GM21526 (cell line): ENCODE measurements at regions not wholly inside any gene's neighbourhood (a gene's known extent, or its start where the extent isn't known, plus 50 kb on each side); places are given as distances from the start of the nearest gene placed in this dataset.
"Not testable (repeated sequence)": the region's sequence is repeated elsewhere in the genome, so short reads cannot be mapped to it uniquely, and the experiment has no call there.

Source experiments
- ATAC-seq: cut with Tn5 transposase; IDR thresholded peaks from one replicate; pipeline ENCODE4 v1.9.1; 2021; ENCODE audit warnings: moderate library complexity; ENCODE audit not compliant: unreplicated experiment, low FRiP score

DNA sequence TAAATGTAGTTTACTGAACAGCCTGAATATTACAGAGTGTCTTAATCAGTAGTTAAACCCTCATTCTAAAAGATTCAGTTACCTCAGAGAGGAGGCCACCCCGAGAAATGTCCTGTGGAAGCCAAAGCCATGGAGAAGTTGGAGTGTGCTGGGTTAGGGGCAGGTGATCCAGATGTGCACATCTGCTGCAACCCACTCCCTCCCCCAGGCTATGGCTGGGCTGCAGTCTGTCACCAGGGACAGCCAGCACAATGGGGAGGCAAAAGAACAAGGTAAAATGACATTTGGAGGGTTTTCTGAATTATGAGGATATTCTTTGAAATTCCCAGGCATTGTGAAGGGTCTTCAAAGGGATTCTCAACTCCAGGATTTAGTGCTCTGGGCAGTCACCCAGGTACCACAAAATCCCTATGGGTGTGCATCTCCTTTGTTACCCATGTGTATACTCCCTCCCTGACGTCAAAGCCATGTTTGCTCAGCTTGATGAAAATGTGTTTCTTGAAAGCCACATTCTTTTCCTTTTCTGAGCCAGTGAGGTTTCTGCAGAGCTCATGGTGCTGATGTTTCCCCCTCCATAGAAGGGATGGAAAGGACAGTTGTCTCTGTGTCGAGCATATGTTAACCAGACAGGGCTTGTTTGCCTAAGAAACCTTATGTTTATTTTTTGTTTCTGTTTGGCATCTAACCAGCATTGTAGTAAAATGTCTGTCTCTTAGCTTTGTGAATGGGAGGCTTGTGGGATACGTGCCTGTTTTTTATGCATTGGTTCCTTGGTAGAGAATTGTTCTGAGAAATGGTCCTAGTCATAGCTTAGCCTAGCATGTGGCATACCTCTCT is 212.3 kb upstream of the TBX18 start:
- ATAC-seq, result no peak

DNA sequence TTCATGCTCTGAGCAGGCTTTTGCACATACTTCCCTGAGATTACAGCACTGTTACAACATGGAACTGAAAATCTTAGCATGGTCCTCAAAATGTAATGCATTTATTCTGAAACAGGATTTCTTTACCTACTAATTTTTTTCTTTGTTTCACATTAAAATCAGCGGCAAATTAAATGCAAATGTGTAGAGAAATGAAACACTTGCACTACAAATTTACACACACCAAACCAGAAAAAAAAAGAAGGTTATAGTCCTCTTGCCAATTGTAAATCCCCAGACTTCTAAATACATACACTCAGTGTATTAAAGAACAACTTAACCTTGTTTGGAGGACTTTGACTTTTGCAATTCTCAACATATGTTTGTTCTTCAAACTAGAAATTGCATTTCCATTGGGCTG is 210.9 kb upstream of the TBX18 start:
- no peak for ATAC-seq

DNA sequence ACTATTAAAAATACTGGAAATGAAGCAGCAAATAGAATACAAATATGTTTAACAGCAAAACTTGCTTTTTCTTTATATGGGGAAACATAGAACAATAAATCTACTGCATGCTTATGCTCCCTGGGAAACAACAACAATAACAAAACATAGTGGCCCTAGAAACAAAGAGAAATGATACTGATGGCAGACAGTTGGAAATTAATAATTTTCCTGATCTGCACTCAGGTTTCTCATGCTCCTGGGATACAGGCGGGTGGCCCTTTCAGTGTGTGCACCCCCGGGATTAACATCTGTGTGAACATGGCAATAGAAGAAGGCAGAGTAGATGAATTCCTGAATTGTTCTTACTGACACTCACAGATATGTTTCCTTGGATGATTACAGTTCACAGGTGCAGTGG is 209.2 kb upstream of the TBX18 start:
- ATAC-seq, result no peak

DNA sequence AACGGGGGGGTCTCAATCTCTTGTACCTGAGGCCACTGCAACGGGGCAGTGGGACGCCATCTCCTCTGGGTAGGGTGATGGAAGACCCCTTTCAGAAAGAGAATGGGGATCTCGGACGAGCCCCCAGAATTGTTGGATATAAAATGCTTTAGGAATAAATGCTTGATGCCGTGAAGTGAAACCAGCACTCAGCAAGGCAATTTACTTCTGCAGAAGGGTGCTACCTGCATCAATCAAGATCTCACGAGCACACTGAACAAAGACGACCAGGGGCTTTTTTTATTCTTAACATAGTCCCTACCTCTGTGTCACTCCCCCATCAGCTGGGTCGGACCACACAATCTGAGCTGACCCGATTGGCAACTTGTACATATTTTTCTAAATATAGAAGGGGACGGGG is 203.6 kb upstream of the TBX18 start:
- no peak for ATAC-seq

DNA sequence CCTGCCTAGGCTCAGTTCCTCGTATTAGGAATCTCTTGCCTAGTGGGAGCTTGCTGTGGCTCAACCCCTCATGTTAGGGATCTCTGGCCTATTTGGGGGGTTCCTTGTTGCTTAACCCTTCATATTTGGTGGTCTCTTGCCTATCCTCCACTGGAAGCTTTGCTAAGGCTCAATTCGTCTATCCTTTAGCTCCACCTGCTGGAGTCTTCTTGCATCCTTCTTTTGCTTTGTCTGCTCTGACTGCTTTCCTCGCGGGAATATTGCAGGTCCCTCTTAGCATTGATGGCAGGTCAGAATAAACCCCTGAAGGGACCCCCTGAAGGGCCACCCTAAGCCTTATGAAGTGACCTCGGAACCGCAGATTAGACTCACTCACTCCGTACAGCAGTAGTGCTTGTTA is 203.0 kb upstream of the TBX18 start:
- no peak for ATAC-seq

- no peak for ATAC-seq
These were observed 188.8 kb upstream of the TBX18 start for GRCh38 chr6:84953111-84953755.

DNA sequence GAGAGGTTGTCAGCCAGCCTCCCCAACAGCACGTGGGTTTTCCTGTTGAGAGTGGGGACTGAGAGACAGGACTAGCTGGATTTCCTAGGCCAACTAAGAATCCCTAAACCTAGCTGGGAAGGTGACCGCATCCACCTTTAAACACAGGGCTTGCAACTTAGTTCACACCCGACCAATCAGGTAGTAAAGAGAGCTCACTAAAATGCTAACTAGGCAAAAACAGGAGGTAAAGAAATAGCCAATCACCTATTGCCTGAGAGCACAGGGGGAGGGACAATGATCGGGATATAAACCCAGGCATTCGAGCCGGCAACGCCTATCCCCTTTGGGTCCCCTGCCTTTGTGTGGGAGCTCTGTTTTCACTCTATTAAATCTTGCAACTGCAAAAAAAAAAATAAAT is 180.5 kb upstream of the TBX18 start:
- not testable (repeated sequence) for ATAC-seq

DNA sequence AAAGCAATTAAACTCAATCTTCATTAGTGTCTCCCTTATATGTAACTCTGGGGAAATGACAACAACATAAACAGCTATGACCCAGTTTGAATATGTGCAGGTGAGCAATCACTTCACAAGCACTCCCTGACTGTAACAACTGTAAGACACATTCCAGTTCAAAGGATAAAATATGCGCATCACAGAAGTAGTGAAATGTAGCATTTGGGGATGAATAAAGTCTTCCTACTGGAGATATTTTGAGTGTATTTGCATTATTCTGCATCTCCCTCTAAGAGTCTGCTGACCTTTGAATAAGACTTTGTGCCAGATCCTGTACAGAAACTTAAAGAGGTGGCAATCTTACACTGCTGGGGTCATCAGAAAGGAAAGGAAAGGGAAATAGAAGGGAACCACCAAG is 179.5 kb upstream of the TBX18 start:
- no peak for ATAC-seq

DNA sequence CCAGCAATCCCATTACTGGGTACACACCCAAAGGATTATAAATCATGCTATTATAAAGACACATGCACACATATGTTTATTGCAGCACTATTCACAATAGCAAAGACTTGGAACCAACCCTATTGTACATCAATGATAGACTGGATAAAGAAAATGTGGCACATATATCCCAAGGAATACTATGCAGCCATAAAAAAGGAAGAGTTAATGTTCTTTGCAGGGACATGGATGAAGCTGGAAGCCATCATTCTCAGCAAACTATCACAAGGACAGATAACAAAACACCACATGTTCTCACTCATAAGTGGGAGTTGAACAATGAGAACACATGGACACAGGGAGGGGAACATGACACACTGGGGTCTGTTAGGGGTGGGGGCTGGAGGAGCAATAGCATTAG is 177.2 kb upstream of the TBX18 start:
- ATAC-seq, result not testable (repeated sequence)

- no peak for ATAC-seq
These were observed 164.8 kb upstream of the TBX18 start for GRCh38 chr6:84929212-84929611.

DNA sequence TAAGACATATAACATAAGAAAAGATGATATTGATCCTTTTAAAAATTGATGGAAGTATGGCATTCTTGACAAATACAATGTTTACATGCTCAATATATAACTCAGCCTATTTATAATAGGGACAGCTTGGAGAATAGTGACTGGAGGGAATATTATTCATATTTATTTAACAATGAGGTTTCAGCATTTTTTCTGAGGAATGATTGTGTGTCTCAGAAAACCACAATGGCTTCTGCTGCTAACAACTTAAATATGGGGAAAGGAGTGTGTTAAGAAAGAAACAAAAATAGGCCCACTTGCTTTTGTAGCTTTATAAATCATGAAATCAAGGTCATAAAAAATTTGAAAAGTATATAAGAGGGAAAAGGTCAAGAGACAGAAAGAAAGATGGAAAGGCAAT is 163.2 kb upstream of the TBX18 start:
- no peak for ATAC-seq

GRCh38 chr6:84926189-84927155 is 162.1 kb upstream of the TBX18 start:
- no peak for ATAC-seq

DNA sequence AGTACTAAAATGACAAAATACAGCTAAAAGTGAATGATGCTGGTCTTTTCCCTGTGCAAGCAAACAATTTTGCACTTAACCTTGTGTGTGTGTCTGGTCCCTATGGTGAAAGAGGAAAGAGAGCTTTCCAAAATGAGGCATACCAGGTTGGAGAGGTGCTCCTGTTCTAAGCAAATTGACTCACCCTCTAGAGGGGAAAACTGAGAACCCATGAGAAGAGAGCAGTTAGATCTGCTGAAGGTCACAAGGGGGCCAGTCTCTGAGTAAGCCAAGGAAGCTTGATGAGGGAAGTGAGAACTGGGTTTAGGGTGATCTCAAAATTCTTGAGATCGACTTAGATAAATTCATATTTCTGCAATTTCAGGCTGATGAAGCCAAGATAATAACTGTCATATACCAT is 157.5 kb upstream of the TBX18 start:
- no peak for ATAC-seq

DNA sequence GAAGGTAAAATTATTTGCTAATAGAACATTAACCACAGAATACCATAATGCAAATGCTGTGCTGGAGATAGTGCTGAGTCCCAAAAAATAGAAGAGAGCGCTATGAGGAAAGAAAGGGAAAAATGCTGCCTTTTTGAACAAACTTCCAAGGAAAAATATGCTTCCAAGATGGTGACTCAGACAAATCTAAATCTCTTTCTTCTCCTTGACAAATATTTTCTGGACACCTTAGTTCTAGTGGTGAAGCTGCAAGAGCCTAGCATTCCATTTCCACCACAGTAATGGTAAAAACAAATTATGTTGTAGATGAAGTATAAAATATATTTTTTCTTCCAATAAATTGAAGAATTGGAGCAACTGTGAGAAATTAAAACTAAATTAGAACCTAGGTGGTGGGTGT is 155.6 kb upstream of the TBX18 start:
- no peak for ATAC-seq

GRCh38 chr6:84916704-84917103 is 152.3 kb upstream of the TBX18 start:
- ATAC-seq, result no peak

GRCh38 chr6:84912472-84913322 is 148.3 kb upstream of the TBX18 start:
- no peak for ATAC-seq

DNA sequence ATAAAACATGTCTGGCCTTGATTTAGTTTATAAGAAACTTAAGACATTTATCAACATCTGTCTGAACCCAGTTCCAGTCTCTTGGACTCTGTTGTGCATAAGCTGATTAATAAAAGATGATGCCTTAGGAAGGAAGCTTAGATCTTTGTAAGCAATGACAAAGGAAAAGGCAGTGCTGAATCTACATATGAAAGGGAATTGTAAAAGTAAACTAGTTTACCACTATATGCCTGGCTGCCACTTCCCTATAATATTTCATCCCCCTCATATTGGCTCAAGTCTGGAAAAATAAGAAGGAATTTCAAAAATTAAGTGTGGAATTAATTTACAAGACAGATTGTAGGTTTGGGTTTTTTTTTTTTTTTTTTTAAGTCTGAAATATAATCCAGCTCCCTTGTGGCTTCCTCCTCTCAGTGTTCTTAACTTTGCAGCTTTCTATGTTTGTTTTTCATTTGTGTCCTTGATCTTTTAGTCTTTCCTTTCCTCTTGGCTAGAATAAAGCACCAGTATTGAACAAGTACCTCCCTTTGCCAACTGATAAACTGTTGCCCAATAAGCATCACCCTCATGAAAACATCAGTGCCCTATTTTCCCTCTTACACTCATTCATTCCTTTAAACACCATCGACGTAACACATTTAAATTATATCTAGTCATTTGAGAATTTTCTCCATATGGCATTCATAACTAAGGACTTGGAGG is 146.7 kb upstream of the TBX18 start:
- no peak for ATAC-seq

DNA sequence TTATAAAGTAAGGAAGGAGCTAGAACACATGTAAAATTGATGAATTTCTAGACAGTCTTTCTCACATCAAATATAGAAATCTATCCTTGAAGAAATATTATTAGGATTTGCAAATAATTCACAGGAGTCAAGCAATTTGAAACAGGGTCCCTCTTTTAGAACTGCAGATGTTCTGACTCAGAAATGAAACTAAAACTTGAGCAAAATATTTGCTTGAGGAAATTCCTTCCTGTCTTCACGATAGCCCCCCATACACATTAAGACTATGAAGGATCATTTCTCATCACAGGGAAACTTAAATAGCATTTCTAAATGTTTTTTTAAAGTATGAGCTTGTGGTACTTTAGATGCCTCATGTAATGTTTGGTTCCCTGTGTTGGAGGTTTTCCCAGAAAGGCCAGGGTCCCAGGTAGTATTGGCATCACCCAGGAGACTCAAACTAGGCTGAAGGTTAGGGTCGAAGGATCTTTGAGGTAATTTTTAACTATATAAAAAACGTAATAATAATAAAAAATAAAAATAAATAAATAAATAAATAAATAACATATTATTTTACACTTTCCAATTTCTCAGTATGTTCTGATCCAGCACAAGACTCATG is 144.0 kb upstream of the TBX18 start:
- ATAC-seq, result no peak

GRCh38 chr6:84906514-84906913 is 142.1 kb upstream of the TBX18 start:
- no peak for ATAC-seq
